K562 (cell line): ENCODE measurements at regions not wholly inside any gene's neighbourhood (a gene's known extent, or its start where the extent isn't known, plus 50 kb on each side); places are given as distances from the start of the nearest gene placed in this dataset.

ENCODE experiments used
- BRCA1 ChIP-seq, 2 experiments: fragments of 450-650 bp in 1 of 2; sonication (generic) in 1 of 2; formaldehyde crosslinking in 1 of 2; IDR thresholded peaks; 2 replicates each; pipeline versions ENCODE4 v1.5.0 to v1.6.1; 2017 to 2020; ENCODE audit warnings: mild to moderate bottlenecking in 1 of 2, missing genetic modification reagents in 1 of 2
- CTCF ChIP-seq, 3 experiments: IDR thresholded peaks in 2 of 3; conservative IDR thresholded peaks in 1 of 3; 2 replicates each; pipeline ENCODE4 v1.5.1; 2011 to 2012; ENCODE audit warnings: low read length in 3 of 3, mild to moderate bottlenecking in 3 of 3, control low read depth in 2 of 3, improper control_type of control experiment in 1 of 3, inconsistent platforms in 1 of 3, low read depth in 1 of 3, mixed read lengths in 1 of 3, moderate library complexity in 1 of 3; ENCODE audit not compliant: insufficient read depth in 2 of 3
- FOXM1 ChIP-seq, 2 experiments: fragments of 450-650 bp in 1 of 2; sonication (generic) in 1 of 2; formaldehyde crosslinking in 1 of 2; IDR thresholded peaks; 2 replicates each; pipeline versions ENCODE4 v1.6.1 to v1.9.0; 2017 to 2022; ENCODE audit warnings: low read depth in 2 of 2, mild to moderate bottlenecking in 2 of 2, missing genetic modification reagents in 1 of 2, moderate library complexity in 1 of 2
- HCFC1 ChIP-seq: IDR thresholded peaks from 2 replicates; pipeline ENCODE4 v1.6.1; 2012; ENCODE audit warnings: low read depth, low read length, improper control_type of control experiment
- RCOR1 ChIP-seq, 2 experiments: IDR thresholded peaks; 2 replicates each; pipeline ENCODE4 v1.6.1; 2012; ENCODE audit warnings: low read depth in 2 of 2, low read length in 2 of 2, borderline replicate concordance in 1 of 2, improper control_type of control experiment in 1 of 2
- TAL1 ChIP-seq: fragments of 450-650 bp; IDR thresholded peaks from 2 replicates; pipeline ENCODE4 v1.6.1; 2016; ENCODE audit warnings: mild to moderate bottlenecking
- ZNF384 ChIP-seq: IDR thresholded peaks from 2 replicates; pipeline ENCODE4 v1.6.1; 2012; ENCODE audit warnings: low read depth, low read length, improper control_type of control experiment

- no peak for TF ChIP-seq CTCF (IDR thresholded peaks at IDR 0.05 in 2 of 3, conservative IDR thresholded peaks at IDR 0.05 in 1 of 3; ENCODE audit: insufficient read depth in 2 of 3, low read depth in 1 of 3, low read length in 3 of 3)
- no peak for TF ChIP-seq HCFC1
- no peak for TF ChIP-seq RCOR1 (IDR thresholded peaks at IDR 0.05; ENCODE audit: borderline replicate concordance in 1 of 2, low read depth in 2 of 2, low read length in 2 of 2)
- no peak for TF ChIP-seq TAL1
- no peak for TF ChIP-seq FOXM1 (IDR thresholded peaks at IDR 0.05; ENCODE audit: low read depth)
- TF ChIP-seq FOXM1 (CRISPR knock-in tag; IDR thresholded peaks at IDR 0.05; ENCODE audit: low read depth), result no peak
- TF ChIP-seq ZNF384, result no peak
- TF ChIP-seq BRCA1 (IDR thresholded peaks at IDR 0.05), result no peak
- no peak for TF ChIP-seq BRCA1 (CRISPR knock-in tag; IDR thresholded peaks at IDR 0.05)
These were observed 394.6 kb upstream of the PTCHD4 start for GRCh38 chr6:48505621-48506020.
